ENCODE measurements at regions not wholly inside any gene's neighbourhood (a gene's known extent, or its start where the extent isn't known, plus 50 kb on each side); places are given as distances from the start of the nearest gene placed in this dataset.
"Not testable (repeated sequence)": the region's sequence is repeated elsewhere in the genome, so short reads cannot be mapped to it uniquely, and the experiment has no call there.

- DNase-seq = no peak
- H3K36me3 ChIP-seq = no peaks in the 10 kb centered on the region
- H3K4me3 ChIP-seq = no peak overlapping the region
- TF ChIP-seq POLR2A (IDR thresholded peaks at IDR 0.05) (no peak), CTCF (IDR thresholded peaks at IDR 0.05 in 4 of 5, conservative IDR thresholded peaks at IDR 0.05 in 1 of 5) (no peak)
- peaks cover 0 to 7% of the 10 kb centered on the region in 2 donors for H3K4me1 ChIP-seq
- intact Hi-C loops (cut with DNase I; ENCODE audit: low total_unique reads) (no loop called here), in situ Hi-C loops (cut with MboI; ENCODE audit: low sequenced_read_pairs in 4 of 4) (no loop called here)
- no peaks in the 10 kb centered on the region for H3K9me3 ChIP-seq
- H3K27ac ChIP-seq = no peak overlapping the region
- no peaks in the 10 kb centered on the region for H3K27me3 ChIP-seq
- no peak for ATAC-seq
Observed at GRCh38 chr4:78706302-78706701, 69.8 kb upstream of the BMP2K start.

GRCh38 chr4:78707268-78707667 lies 68.9 kb upstream of the BMP2K start:
- no peak for DNase-seq
- no peak for TF ChIP-seq CTCF (IDR thresholded peaks at IDR 0.05 in 4 of 5, conservative IDR thresholded peaks at IDR 0.05 in 1 of 5)
- TF ChIP-seq POLR2A (IDR thresholded peaks at IDR 0.05) = no peak
- H3K4me3 ChIP-seq = no peak overlapping the region
- intact Hi-C loops (cut with DNase I; ENCODE audit: low total_unique reads) (no loop called here), in situ Hi-C loops (cut with MboI; ENCODE audit: low sequenced_read_pairs in 4 of 4) (no loop called here)
- no peaks in the 10 kb centered on the region for H3K27me3 ChIP-seq
- no peak for ATAC-seq
- H3K9me3 ChIP-seq = no peaks in the 10 kb centered on the region
- no peaks in the 10 kb centered on the region for H3K36me3 ChIP-seq
- peaks cover 0 to 7% of the 10 kb centered on the region in 2 donors for H3K4me1 ChIP-seq
- H3K27ac ChIP-seq = no peak overlapping the region

GRCh38 chr4:78707793-78708192 lies 68.4 kb upstream of the BMP2K start:
- ATAC-seq (no peak), DNase-seq (no peak)
- no peaks in the 10 kb centered on the region for H3K27me3 ChIP-seq
- no peak overlapping the region for H3K27ac ChIP-seq
- in situ Hi-C loops (cut with MboI; ENCODE audit: low sequenced_read_pairs in 4 of 4) (no loop called here), intact Hi-C loops (cut with DNase I; ENCODE audit: low total_unique reads) (no loop called here)
- H3K9me3 ChIP-seq = no peaks in the 10 kb centered on the region
- TF ChIP-seq CTCF (IDR thresholded peaks at IDR 0.05 in 4 of 5, conservative IDR thresholded peaks at IDR 0.05 in 1 of 5) (no peak), POLR2A (IDR thresholded peaks at IDR 0.05) (no peak)
- H3K4me3 ChIP-seq = no peak overlapping the region
- H3K4me1 ChIP-seq = peaks cover 0 to 7% of the 10 kb centered on the region in 2 donors
- no peaks in the 10 kb centered on the region for H3K36me3 ChIP-seq

- Histone ChIP-seq H3K36me3 (no peaks in the 10 kb centered on the region), H3K27me3 (no peaks in the 10 kb centered on the region), H3K9me3 (no peaks in the 10 kb centered on the region), H3K27ac (no peak overlapping the region), H3K4me1 (no peaks in the 10 kb centered on the region), H3K4me3 (no peak overlapping the region)
- in situ Hi-C loops (cut with MboI; ENCODE audit: low sequenced_read_pairs in 4 of 4) (no loop called here), intact Hi-C loops (cut with DNase I; ENCODE audit: low total_unique reads) (no loop called here)
- no peak for DNase-seq
- TF ChIP-seq POLR2A (IDR thresholded peaks at IDR 0.05) (no peak), CTCF (IDR thresholded peaks at IDR 0.05 in 4 of 5, conservative IDR thresholded peaks at IDR 0.05 in 1 of 5) (no peak)
- no peak for ATAC-seq
Observed at GRCh38 chr4:78710536-78710935, 65.6 kb upstream of the BMP2K start.

- no peak for ATAC-seq
- in situ Hi-C loops (cut with MboI; ENCODE audit: low sequenced_read_pairs in 4 of 4) = no loop called here
Observed at GRCh38 chr4:78711676-78712075, 64.5 kb upstream of the BMP2K start.

GRCh38 chr4:78714598-78714997 lies 61.6 kb upstream of the BMP2K start:
- in situ Hi-C loops (cut with MboI; ENCODE audit: low sequenced_read_pairs in 4 of 4); intact Hi-C loops (cut with DNase I; ENCODE audit: low total_unique reads): not testable (repeated sequence)

More at GRCh38 chr4:78711676-78712075, 64.5 kb upstream of the BMP2K start:
- no peak overlapping the region for H3K27ac ChIP-seq
- no peaks in the 10 kb centered on the region for H3K27me3 ChIP-seq
- TF ChIP-seq POLR2A (IDR thresholded peaks at IDR 0.05) (no peak), CTCF (IDR thresholded peaks at IDR 0.05 in 4 of 5, conservative IDR thresholded peaks at IDR 0.05 in 1 of 5) (no peak)
- DNase-seq = no peak
- no peaks in the 10 kb centered on the region for H3K4me1 ChIP-seq
- no peaks in the 10 kb centered on the region for H3K9me3 ChIP-seq
- intact Hi-C loops (cut with DNase I; ENCODE audit: low total_unique reads) = no loop called here
- H3K36me3 ChIP-seq = no peaks in the 10 kb centered on the region
- no peak overlapping the region for H3K4me3 ChIP-seq

GRCh38 chr4:78715372-78715771 lies 60.8 kb upstream of the BMP2K start:
- intact Hi-C loops (cut with DNase I; ENCODE audit: low total_unique reads); in situ Hi-C loops (cut with MboI; ENCODE audit: low sequenced_read_pairs in 4 of 4); H3K9me3 ChIP-seq: not testable (repeated sequence)

More at GRCh38 chr4:78714598-78714997, 61.6 kb upstream of the BMP2K start:
- H3K4me1 ChIP-seq, H3K4me3 ChIP-seq, H3K27me3 ChIP-seq, DNase-seq, ATAC-seq, H3K9me3 ChIP-seq, H3K27ac ChIP-seq, H3K36me3 ChIP-seq: not testable (repeated sequence)

More at GRCh38 chr4:78715372-78715771, 60.8 kb upstream of the BMP2K start:
- not testable (repeated sequence) for H3K27me3 ChIP-seq, H3K36me3 ChIP-seq, H3K4me1 ChIP-seq, H3K4me3 ChIP-seq, ATAC-seq, H3K27ac ChIP-seq, DNase-seq
